Neural progenitor cell (in vitro differentiated cells): ENCODE measurements at regions not wholly inside any gene's neighbourhood (a gene's known extent, or its start where the extent isn't known, plus 50 kb on each side); places are given as distances from the start of the nearest gene placed in this dataset.

ENCODE experiments used
- CTCF ChIP-seq: fragments of 200-600 bp; sonication (generic); IDR thresholded peaks from 2 replicates; pipeline ENCODE4 v1.5.1; 2017; ENCODE audit warnings: antibody characterized with exemption, mild to moderate bottlenecking
- EZH2 ChIP-seq: fragments of 200-600 bp; sonication (generic); IDR thresholded peaks from 2 replicates; pipeline ENCODE4 v1.6.1; 2017; ENCODE audit warnings: antibody characterized with exemption, mild to moderate bottlenecking, moderate library complexity
- EZH2phosphoT487 ChIP-seq: fragments of 200-600 bp; sonication (generic); IDR thresholded peaks from 2 replicates; pipeline ENCODE4 v1.6.1; 2017; ENCODE audit warnings: antibody characterized with exemption

GRCh38 chr13:76094645-76095044, 458.5 kb downstream of the LMO7 start:
- no peak for TF ChIP-seq CTCF
- no peak for TF ChIP-seq EZH2
- no peak for TF ChIP-seq EZH2phosphoT487
